A673 (cell line): ENCODE measurements at regions not wholly inside any gene's neighbourhood (a gene's known extent, or its start where the extent isn't known, plus 50 kb on each side); places are given as distances from the start of the nearest gene placed in this dataset.

Source experiments
- CTCF ChIP-seq: fragments of 300-800, 200-600 bp; sonication (generic); conservative IDR thresholded peaks from 2 replicates; pipeline ENCODE4 v1.5.1; 2017; ENCODE audit warnings: low read depth, mild to moderate bottlenecking, antibody characterized with exemption, low read length, moderate library complexity, mixed read lengths
- EZH2 ChIP-seq: fragments of 200-600 bp; sonication (generic); IDR thresholded peaks from 2 replicates; pipeline ENCODE4 v1.6.1; 2017; ENCODE audit warnings: borderline replicate concordance, low read depth, mild to moderate bottlenecking, mixed read lengths, antibody characterized with exemption, low read length; ENCODE audit not compliant: poor library complexity, severe bottlenecking

- TF ChIP-seq CTCF: no peak
- TF ChIP-seq EZH2: no peak
These were observed 191.0 kb upstream of the GRID2 start for GRCh38 chr4:92112805-92113204.
